Duodenal mucosa (tissue), 2 donors: ENCODE measurements at regions not wholly inside any gene's neighbourhood (a gene's known extent, or its start where the extent isn't known, plus 50 kb on each side); places are given as distances from the start of the nearest gene placed in this dataset.
A peak's percentile ranks its signal among the peaks of the same experiment; 100 is the strongest.

Experiments
- H3K27ac ChIP-seq: one replicate; pipeline ENCODE4 v1.7.0; 2013; ENCODE audit warnings: low read depth, low read length
- H3K27me3 ChIP-seq, 2 donors: one replicate each; pipeline ENCODE4 v1.7.0; 2013; ENCODE audit warnings: low read length in 2 of 2, control low read depth in 1 of 2; ENCODE audit not compliant: insufficient read depth in 2 of 2, control insufficient read depth in 1 of 2
- H3K36me3 ChIP-seq, 2 donors: one replicate each; pipeline ENCODE4 v1.7.0; 2013; ENCODE audit warnings: low read length in 2 of 2, control low read depth in 1 of 2; ENCODE audit not compliant: insufficient read depth in 2 of 2, control insufficient read depth in 1 of 2
- H3K4me1 ChIP-seq, 2 donors: one replicate each; pipeline ENCODE4 v1.7.0; 2013; ENCODE audit warnings: low read length in 2 of 2, control low read depth in 1 of 2; ENCODE audit not compliant: insufficient read depth in 2 of 2, control insufficient read depth in 1 of 2
- H3K4me3 ChIP-seq, 2 donors: one replicate each; pipeline ENCODE4 v1.7.0; 2013; ENCODE audit warnings: low read length in 2 of 2, low read depth in 1 of 2
- H3K9ac ChIP-seq, 2 donors: one replicate each; pipeline ENCODE4 v1.7.0; 2013; ENCODE audit warnings: low read length in 2 of 2, low read depth in 1 of 2
- H3K9me3 ChIP-seq, 2 donors: one replicate each; pipeline ENCODE4 v1.7.0; 2013; ENCODE audit warnings: low read length in 2 of 2, control low read depth in 1 of 2; ENCODE audit not compliant: control insufficient read depth in 1 of 2

DNA sequence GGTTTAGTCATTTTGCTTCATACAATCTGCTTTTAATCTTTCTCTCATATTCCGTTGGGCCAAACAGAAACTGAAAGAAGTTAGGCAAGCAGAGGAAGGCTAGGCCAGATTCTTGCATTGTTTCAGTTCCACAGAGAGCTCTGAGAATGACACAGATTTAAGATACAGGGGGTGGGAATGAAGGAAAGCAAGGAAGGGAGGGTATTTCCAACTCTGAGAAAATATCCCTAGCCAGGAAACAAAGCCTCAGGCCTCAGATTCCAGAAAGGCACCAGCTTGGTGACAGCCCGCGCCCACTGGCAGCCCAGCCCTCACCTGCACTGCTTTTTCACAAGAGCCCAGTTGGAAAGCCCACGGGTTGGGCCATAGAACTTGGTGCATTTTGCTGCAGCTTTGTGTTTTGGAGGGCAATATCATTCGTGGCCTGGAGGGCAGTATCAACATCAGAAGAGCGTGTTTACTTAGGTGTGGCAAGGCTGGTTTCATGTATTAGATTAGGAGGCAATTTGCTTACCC lies 63.5 kb downstream of the ENC1 start:
- Histone ChIP-seq H3K9ac (peak overlapping the region in 1 of 2 donors; percentile 41), H3K9me3 (no peaks in the 10 kb centered on the region), H3K27me3 (no peaks in the 10 kb centered on the region), H3K4me3 (peak overlapping the region; percentile 46 to 48), H3K4me1 (peaks cover 31 to 41% of the 10 kb centered on the region in 2 donors), H3K27ac (peak overlapping the region; percentile 51), H3K36me3 (no peaks in the 10 kb centered on the region)

DNA sequence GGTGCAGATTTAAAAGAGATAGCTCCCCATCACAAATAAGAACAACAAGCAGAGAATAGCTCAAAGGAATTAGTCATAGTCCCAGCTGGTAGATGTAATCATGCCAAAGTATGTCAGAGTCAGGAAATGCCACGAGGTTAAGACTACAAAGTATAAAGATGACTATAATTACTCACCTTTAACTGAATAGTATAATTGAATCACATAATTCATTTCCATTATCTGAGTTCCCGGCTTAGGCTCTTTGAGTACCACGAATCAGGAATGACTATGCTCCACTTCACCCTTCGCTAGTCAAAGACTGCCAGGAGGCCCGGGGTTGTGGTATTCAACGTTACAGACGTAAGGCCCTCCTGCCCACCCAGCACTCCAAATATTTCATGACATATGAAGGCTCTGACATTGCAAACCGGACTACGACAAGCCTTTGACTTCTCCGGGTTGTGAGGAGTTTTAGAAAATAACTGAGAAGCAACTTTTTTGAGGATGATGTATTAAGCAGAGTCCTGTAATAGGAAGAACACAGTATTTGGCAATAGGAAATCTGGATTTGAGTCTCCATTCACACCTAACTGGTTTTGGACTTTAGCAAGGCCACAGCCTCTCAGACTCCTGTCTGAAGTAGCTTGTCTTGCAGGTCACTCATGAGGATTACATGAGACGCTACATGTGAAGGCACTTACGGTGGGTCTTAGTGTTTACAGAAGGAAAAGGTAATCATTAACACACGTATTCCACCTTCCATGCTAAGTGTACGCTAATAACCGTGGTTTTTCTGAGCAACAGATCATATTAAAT lies 64.6 kb downstream of the ENC1 start:
- peaks cover 27 to 34% of the 10 kb centered on the region in 2 donors for H3K4me1 ChIP-seq
- H3K27me3 ChIP-seq, result no peaks in the 10 kb centered on the region
- H3K36me3 ChIP-seq, result no peaks in the 10 kb centered on the region
- no peaks in the 10 kb centered on the region for H3K9me3 ChIP-seq
- H3K4me3 ChIP-seq, result no peak overlapping the region
- no peak overlapping the region for H3K9ac ChIP-seq
- H3K27ac ChIP-seq, result no peak overlapping the region

DNA sequence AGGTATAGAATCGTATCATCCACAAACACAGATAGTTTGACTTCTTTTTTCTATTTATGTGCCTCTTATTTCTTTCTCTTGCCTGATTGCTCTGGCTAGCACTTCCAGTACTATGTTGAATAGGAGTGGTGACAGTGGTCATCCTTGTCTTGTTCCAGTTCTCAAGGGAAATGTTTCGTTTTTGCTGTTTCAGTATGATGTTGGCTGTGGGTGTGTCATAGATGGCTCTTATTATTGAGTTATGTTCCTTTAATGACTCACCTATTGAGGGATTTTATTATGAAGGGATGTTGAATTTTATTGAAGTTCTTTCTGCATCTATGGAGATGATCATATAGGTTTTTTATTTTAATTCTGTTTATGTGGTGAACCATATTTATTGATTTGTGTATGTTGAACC lies 70.3 kb downstream of the ENC1 start:
- H3K4me1 ChIP-seq, result peaks cover 5 to 14% of the 10 kb centered on the region in 2 donors
- no peak overlapping the region for H3K27ac ChIP-seq
- H3K27me3 ChIP-seq, result no peaks in the 10 kb centered on the region
- H3K9me3 ChIP-seq, result peaks cover 0 to 6% of the 10 kb centered on the region in 2 donors
- H3K36me3 ChIP-seq, result no peaks in the 10 kb centered on the region
- H3K9ac ChIP-seq, result no peak overlapping the region
- no peak overlapping the region for H3K4me3 ChIP-seq

DNA sequence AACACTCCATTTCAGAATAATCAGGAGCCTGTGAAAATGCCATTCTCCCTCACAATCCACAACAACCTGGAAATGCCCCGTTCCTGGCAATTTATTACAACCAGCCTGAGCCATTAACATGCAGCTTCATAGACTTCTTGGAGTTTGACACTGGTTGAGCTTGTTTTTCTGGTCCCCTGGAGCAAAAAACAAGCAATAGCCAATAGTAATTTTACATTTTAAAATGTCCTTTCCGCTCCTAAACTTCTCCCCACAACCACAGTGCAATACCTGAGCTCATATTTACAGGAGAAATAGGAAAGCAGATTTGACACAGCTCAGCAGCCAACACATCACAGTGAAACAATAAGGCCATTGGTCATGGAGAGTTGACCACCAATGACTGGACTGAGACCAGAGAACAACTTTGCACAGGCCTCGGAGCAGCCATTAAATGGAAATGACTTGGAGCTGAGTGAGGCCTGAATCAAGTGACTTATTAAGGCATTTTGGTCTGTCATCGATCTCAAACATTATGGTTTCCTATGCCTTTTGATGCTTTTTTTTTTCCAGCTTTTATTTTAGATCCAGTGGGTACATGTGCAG lies 73.0 kb downstream of the ENC1 start:
- H3K9me3 ChIP-seq, result peaks cover 0 to 6% of the 10 kb centered on the region in 2 donors
- H3K27ac ChIP-seq, result no peak overlapping the region
- no peaks in the 10 kb centered on the region for H3K27me3 ChIP-seq
- H3K36me3 ChIP-seq, result no peaks in the 10 kb centered on the region
- peaks cover 5 to 14% of the 10 kb centered on the region in 2 donors for H3K4me1 ChIP-seq
- no peak overlapping the region for H3K4me3 ChIP-seq
- H3K9ac ChIP-seq, result no peak overlapping the region

DNA sequence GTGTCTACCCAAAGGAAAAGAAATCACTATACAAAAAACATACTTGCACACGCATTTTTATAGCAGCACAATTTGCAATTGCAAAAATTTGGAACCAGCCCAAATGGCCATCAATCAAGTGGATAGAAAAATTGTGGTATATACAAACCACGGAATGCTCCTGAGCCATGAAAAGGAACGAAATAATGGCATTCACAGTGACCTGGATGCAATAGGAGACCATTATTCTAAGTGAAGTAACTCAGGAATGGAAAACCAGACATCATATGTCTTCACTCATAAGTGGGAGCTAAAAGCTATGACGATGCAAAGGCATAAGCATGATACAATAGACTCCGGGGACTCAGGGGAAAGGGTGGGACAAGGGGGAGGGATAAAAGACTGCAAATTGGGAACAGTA lies 78.4 kb downstream of the ENC1 start:
- no peak overlapping the region for H3K4me3 ChIP-seq
- H3K27me3 ChIP-seq, result no peaks in the 10 kb centered on the region
- no peak overlapping the region for H3K27ac ChIP-seq
- H3K9ac ChIP-seq, result no peak overlapping the region
- H3K4me1 ChIP-seq, result peaks cover 0 to 6% of the 10 kb centered on the region in 2 donors
- H3K9me3 ChIP-seq, result no peaks in the 10 kb centered on the region
- no peaks in the 10 kb centered on the region for H3K36me3 ChIP-seq

DNA sequence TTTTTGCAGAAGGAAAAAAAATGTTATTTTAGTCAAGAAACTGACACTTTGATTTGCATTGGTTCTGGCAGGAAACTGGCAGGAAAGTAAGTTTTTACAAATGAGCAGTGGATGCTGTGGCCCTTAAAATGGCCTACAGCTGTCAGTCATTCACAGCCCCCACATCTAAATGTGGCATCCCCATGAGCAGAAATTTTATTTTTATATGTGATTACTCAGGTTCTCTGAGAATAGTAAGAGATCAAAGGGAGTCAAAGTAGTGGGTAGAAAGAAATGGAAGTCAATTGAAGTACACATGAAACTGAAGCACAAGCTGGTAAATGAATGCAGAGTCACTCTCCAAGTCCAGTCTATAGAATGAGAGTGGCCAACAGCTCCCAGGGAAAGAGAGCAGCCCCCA lies 80.3 kb downstream of the ENC1 start:
- H3K36me3 ChIP-seq, result no peaks in the 10 kb centered on the region
- no peaks in the 10 kb centered on the region for H3K4me1 ChIP-seq
- no peak overlapping the region for H3K9ac ChIP-seq
- no peak overlapping the region for H3K4me3 ChIP-seq
- no peaks in the 10 kb centered on the region for H3K27me3 ChIP-seq
- H3K27ac ChIP-seq, result no peak overlapping the region
- no peaks in the 10 kb centered on the region for H3K9me3 ChIP-seq

DNA sequence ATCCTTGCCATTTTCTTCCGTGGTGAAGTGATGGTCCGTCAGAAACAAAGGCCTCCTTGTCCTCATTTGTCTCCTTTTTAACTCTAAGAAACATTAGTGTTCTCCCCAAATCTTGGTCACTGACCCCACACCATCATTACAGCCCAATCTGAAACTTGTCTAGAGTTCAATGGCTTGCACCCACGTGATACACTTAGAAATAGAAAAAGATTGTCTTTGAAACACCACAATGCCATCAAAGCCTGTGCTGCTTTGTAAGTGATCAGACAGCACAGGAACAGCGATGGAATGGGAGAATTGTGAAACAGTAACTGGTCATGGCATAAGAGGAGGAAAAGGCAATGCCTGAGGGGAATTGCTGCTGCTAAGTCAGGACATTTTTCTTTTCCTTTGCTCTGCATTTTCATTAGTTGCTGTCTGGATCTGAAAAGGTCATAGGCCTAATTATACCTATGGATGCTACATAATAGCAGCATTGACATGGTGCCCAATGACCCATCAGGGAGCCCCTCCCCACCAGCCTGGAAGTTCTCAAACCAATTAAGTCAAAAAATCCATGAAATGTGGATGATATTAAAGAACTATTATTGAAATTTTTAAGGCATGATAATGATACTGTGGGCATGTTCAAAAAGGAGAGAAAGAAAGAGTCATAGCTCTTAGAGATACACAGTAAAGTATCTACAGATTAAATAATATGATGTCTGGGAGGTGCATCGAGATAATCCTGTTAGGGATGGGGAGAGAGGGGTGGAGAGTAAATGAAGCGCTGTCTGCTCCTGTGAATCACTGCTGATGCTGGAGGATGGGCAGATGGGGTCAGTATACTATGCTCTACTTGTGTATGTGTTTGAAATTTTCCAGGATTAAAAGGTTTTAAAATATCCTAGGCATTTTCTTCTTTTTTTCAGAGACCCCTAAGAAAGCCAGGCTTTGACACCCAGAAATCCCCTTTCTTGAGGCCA lies 83.6 kb downstream of the ENC1 start:
- Histone ChIP-seq H3K9ac (no peak overlapping the region), H3K36me3 (no peaks in the 10 kb centered on the region), H3K9me3 (no peaks in the 10 kb centered on the region), H3K4me1 (no peaks in the 10 kb centered on the region), H3K4me3 (no peak overlapping the region), H3K27ac (no peak overlapping the region), H3K27me3 (no peaks in the 10 kb centered on the region)

DNA sequence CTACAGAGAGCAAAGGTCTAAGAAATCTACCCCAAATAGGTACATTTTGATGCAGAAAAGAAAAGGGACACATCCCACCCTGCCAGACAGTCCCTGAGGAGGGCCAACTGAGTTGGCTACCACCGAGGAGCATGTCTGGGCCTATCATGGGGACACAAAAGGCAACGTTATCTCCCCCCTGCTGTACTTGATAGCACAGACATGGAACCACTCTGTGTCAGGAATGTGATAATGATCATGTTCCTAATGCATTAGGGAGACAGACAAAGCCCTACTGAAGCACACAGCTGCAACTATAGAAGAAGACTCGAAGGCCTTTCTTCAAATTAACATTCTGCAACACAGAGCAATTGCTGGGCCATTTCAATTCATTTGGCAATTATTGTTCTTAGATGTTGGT lies 84.5 kb downstream of the ENC1 start:
- H3K9me3 ChIP-seq, result no peaks in the 10 kb centered on the region
- no peak overlapping the region for H3K4me3 ChIP-seq
- H3K9ac ChIP-seq, result no peak overlapping the region

DNA sequence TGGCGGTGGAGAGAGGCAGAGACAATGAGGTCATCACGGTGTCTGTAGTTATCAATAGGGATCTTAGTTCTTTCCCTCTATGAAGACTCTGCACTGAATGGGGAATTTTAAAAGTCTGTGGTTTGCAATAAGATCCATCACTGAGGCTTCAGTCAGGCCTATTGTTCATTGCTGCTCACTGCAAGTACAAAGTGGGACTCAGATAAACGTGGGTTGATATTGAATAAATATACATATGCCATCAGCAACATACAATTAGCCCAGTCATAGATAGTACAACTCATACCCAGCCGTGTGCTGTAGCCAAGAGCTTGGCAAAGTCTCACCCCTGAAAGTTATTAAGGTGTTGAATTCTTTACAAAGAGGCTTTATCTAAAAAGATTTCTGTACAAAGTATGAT lies 88.4 kb downstream of the ENC1 start:
- Histone ChIP-seq H3K27me3 (no peaks in the 10 kb centered on the region), H3K36me3 (no peaks in the 10 kb centered on the region), H3K9ac (no peak overlapping the region), H3K4me1 (no peaks in the 10 kb centered on the region), H3K4me3 (no peak overlapping the region), H3K9me3 (no peaks in the 10 kb centered on the region), H3K27ac (no peak overlapping the region)

More for the DNA sequence above, 84.5 kb downstream of the ENC1 start:
- H3K27me3 ChIP-seq, result no peaks in the 10 kb centered on the region
- no peaks in the 10 kb centered on the region for H3K36me3 ChIP-seq
- H3K27ac ChIP-seq, result no peak overlapping the region
- H3K4me1 ChIP-seq, result no peaks in the 10 kb centered on the region

DNA sequence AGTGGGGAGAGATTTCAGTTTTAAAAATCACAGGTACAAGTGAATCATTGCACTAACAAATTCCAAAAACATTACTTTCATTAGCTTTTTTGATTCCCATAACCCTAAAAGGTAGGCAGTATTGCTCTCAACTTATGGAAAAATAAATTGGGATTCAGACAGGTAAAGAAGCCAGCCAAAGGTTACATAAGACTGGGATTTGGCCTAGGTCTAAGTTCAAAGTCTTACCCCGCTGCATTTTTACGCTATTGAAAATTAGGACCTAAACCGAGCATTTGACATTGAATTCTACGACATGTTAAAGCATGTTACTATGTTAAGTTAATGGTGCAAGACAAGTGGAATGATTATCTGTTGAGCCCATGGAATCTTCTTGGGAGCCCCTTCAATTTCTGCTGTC lies 89.6 kb downstream of the ENC1 start:
- Histone ChIP-seq H3K27ac (no peak overlapping the region), H3K27me3 (no peaks in the 10 kb centered on the region), H3K36me3 (no peaks in the 10 kb centered on the region), H3K4me1 (no peaks in the 10 kb centered on the region), H3K9ac (no peak overlapping the region), H3K4me3 (no peak overlapping the region), H3K9me3 (no peaks in the 10 kb centered on the region)
